ENCODE measurements at regions not wholly inside any gene's neighbourhood (a gene's known extent, or its start where the extent isn't known, plus 50 kb on each side); places are given as distances from the start of the nearest gene placed in this dataset.

GRCh38 chr10:9215121-9215520, 1160.6 kb downstream of the GATA3 start:
- Histone ChIP-seq H3K9me3 (ENCODE audit: control insufficient read depth in 4 of 4, low read length in 3 of 4) (no peaks in the 10 kb centered on the region), H3K27me3 (ENCODE audit: control insufficient read depth in 4 of 4, insufficient read depth in 4 of 4, low read length in 3 of 4) (no peaks in the 10 kb centered on the region), H3K4me1 (ENCODE audit: control insufficient read depth in 4 of 4, insufficient read depth in 4 of 4, low read length in 3 of 4) (no peaks in the 10 kb centered on the region), H3K4me3 (ENCODE audit: low read depth in 1 of 3, low read length in 3 of 3) (no peak overlapping the region), H3K9ac (ENCODE audit: low read depth in 1 of 2, low read length in 2 of 2) (no peak overlapping the region), H3K27ac (ENCODE audit: low read depth in 1 of 2, low read length in 2 of 2) (no peak overlapping the region), H3K36me3 (ENCODE audit: control insufficient read depth in 4 of 4, insufficient read depth in 3 of 4, low read depth in 1 of 4, low read length in 3 of 4) (no peaks in the 10 kb centered on the region)
- TF ChIP-seq JUND (IDR thresholded peaks at IDR 0.05): no peak
- TF ChIP-seq YY1 (IDR thresholded peaks at IDR 0.05): no peak
- no peak for TF ChIP-seq FOXA1 (IDR thresholded peaks at IDR 0.05)
- no peak for TF ChIP-seq GABPA (IDR thresholded peaks at IDR 0.05 in 1 of 2, conservative IDR thresholded peaks at IDR 0.05 in 1 of 2)
- TF ChIP-seq NR2F2 (IDR thresholded peaks at IDR 0.05): no peak
- TF ChIP-seq FOXA2 (IDR thresholded peaks at IDR 0.05): no peak
- no peak for TF ChIP-seq SP1 (IDR thresholded peaks at IDR 0.05)
- TF ChIP-seq, protein P1, sequence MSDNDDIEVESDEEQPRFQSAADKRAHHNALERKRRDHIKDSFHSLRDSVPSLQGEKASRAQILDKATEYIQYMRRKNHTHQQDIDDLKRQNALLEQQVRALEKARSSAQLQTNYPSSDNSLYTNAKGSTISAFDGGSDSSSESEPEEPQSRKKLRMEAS (IDR thresholded peaks at IDR 0.05): no peak
- no peak for TF ChIP-seq HNF4A (conservative IDR thresholded peaks at IDR 0.05)
- TF ChIP-seq, protein P2, sequence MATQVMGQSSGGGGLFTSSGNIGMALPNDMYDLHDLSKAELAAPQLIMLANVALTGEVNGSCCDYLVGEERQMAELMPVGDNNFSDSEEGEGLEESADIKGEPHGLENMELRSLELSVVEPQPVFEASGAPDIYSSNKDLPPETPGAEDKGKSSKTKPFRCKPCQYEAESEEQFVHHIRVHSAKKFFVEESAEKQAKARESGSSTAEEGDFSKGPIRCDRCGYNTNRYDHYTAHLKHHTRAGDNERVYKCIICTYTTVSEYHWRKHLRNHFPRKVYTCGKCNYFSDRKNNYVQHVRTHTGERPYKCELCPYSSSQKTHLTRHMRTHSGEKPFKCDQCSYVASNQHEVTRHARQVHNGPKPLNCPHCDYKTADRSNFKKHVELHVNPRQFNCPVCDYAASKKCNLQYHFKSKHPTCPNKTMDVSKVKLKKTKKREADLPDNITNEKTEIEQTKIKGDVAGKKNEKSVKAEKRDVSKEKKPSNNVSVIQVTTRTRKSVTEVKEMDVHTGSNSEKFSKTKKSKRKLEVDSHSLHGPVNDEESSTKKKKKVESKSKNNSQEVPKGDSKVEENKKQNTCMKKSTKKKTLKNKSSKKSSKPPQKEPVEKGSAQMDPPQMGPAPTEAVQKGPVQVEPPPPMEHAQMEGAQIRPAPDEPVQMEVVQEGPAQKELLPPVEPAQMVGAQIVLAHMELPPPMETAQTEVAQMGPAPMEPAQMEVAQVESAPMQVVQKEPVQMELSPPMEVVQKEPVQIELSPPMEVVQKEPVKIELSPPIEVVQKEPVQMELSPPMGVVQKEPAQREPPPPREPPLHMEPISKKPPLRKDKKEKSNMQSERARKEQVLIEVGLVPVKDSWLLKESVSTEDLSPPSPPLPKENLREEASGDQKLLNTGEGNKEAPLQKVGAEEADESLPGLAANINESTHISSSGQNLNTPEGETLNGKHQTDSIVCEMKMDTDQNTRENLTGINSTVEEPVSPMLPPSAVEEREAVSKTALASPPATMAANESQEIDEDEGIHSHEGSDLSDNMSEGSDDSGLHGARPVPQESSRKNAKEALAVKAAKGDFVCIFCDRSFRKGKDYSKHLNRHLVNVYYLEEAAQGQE (IDR thresholded peaks at IDR 0.05): no peak
- TF ChIP-seq TAF1 (conservative IDR thresholded peaks at IDR 0.05): no peak
- TF ChIP-seq HNF4G (IDR thresholded peaks at IDR 0.05): no peak
- no peak for TF ChIP-seq RAD21 (IDR thresholded peaks at IDR 0.05)
- no peak for TF ChIP-seq ATF3 (IDR thresholded peaks at IDR 0.05)
- no peak for TF ChIP-seq ZBTB33 (IDR thresholded peaks at IDR 0.05)
- no peak for TF ChIP-seq EGR1 (IDR thresholded peaks at IDR 0.05; ENCODE audit: low read depth in 2 of 2)
- no peak for TF ChIP-seq RXRA (IDR thresholded peaks at IDR 0.05)
- TF ChIP-seq, protein P3, sequence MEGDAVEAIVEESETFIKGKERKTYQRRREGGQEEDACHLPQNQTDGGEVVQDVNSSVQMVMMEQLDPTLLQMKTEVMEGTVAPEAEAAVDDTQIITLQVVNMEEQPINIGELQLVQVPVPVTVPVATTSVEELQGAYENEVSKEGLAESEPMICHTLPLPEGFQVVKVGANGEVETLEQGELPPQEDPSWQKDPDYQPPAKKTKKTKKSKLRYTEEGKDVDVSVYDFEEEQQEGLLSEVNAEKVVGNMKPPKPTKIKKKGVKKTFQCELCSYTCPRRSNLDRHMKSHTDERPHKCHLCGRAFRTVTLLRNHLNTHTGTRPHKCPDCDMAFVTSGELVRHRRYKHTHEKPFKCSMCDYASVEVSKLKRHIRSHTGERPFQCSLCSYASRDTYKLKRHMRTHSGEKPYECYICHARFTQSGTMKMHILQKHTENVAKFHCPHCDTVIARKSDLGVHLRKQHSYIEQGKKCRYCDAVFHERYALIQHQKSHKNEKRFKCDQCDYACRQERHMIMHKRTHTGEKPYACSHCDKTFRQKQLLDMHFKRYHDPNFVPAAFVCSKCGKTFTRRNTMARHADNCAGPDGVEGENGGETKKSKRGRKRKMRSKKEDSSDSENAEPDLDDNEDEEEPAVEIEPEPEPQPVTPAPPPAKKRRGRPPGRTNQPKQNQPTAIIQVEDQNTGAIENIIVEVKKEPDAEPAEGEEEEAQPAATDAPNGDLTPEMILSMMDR (IDR thresholded peaks at IDR 0.05; ENCODE audit: low read depth, low read length, missing input control): no peak
- 73% methylated on average over 2 of the region's 2 CpGs for WGBS
- no peak for DNase-seq (ENCODE audit: low spot score)
